IMR-90 (cell line): ENCODE measurements at regions not wholly inside any gene's neighbourhood (a gene's known extent, or its start where the extent isn't known, plus 50 kb on each side); places are given as distances from the start of the nearest gene placed in this dataset.

ENCODE experiments used
- ATAC-seq: fragments of 200-7000 bp; cut with Tn5 transposase; 2 replicates; pipeline ENCODE4 v1.9.1; 2020; ENCODE audit warnings: low read depth, mild to moderate bottlenecking, moderate library complexity
- BruUV-seq: library from RNA; stranded (reverse); fragments of 400-500 nt; replicated peaks from 2 replicates; lab custom pipeline; 2021; lab: Mats Ljungman, UMichigan
- CTCF ChIA-PET: fragments of 300-600 bp; formaldehyde crosslinking; extraction: SDS; loops from one replicate; lab custom pipeline; 2021; ENCODE audit warnings: antibody characterized with exemption; lab: Yijun Ruan, JAX
- POLR2A ChIA-PET: fragments of 300-600 bp; sonication (Branson Sonifier 250); formaldehyde crosslinking; loops from one replicate; lab custom pipeline; 2022; ENCODE audit warnings: antibody characterized with exemption; ENCODE audit not compliant: unreplicated experiment; lab: Charles Lee
- DNase-seq: peaks from one replicate; pipeline ENCODE4 v3.0.0; 2013
- H2AFZ ChIP-seq: replicated peaks from 2 replicates; pipeline ENCODE3; 2013; ENCODE audit warnings: low read length, mild to moderate bottlenecking; ENCODE audit not compliant: poor library complexity
- H2AK5ac ChIP-seq: 2 replicates; pipeline ENCODE4 v1.6.1; 2013; ENCODE audit warnings: low read depth, low read length, inconsistent platforms
- H2AK9ac ChIP-seq: replicated peaks from 2 replicates; pipeline ENCODE3; 2013; ENCODE audit warnings: mild to moderate bottlenecking, low read depth, low read length, moderate library complexity; ENCODE audit not compliant: poor library complexity
- H2BK120ac ChIP-seq: 2 replicates; pipeline ENCODE4 v1.6.1; 2013; ENCODE audit warnings: low read depth, low read length, inconsistent platforms
- H2BK15ac ChIP-seq: 3 replicates; pipeline ENCODE4 v1.6.1; 2013; ENCODE audit warnings: low read depth, low read length, inconsistent platforms
- H2BK20ac ChIP-seq: 2 replicates; pipeline ENCODE4 v1.6.1; 2013; ENCODE audit warnings: low read depth, mild to moderate bottlenecking, inconsistent platforms, low read length, moderate library complexity
- H2BK5ac ChIP-seq: 2 replicates; pipeline ENCODE4 v1.6.1; 2013; ENCODE audit warnings: mild to moderate bottlenecking, low read depth, low read length, inconsistent platforms; ENCODE audit not compliant: poor library complexity, severe bottlenecking
- H3K14ac ChIP-seq: replicated peaks from 2 replicates; pipeline ENCODE4 v1.6.1; 2013; ENCODE audit warnings: low read depth, low read length, inconsistent platforms
- H3K18ac ChIP-seq: 2 replicates; pipeline ENCODE4 v1.6.1; 2013; ENCODE audit warnings: low read depth, low read length, control low read depth
- H3K23ac ChIP-seq: 2 replicates; pipeline ENCODE4 v1.6.1; 2013; ENCODE audit warnings: low read depth, low read length, inconsistent platforms
- H3K27ac ChIP-seq: 2 replicates; pipeline ENCODE4 v1.5.1; 2013; ENCODE audit warnings: mild to moderate bottlenecking, control low read depth, low read length; ENCODE audit not compliant: insufficient read depth
- H3K27me3 ChIP-seq: 2 replicates; pipeline ENCODE4 v1.6.1; 2013; ENCODE audit warnings: low read length; ENCODE audit not compliant: control insufficient read depth, insufficient read depth
- H3K36me3 ChIP-seq: 2 replicates; pipeline ENCODE4 v1.6.1; 2013; ENCODE audit warnings: low read length, mixed read lengths; ENCODE audit not compliant: control insufficient read depth, insufficient read depth
- H3K4ac ChIP-seq: 2 replicates; pipeline ENCODE4 v1.6.1; 2013; ENCODE audit warnings: low read depth, low read length, inconsistent platforms
- H3K4me1 ChIP-seq: 2 replicates; pipeline ENCODE4 v1.6.1; 2013; ENCODE audit warnings: low read length, mixed read lengths; ENCODE audit not compliant: control insufficient read depth, insufficient read depth
- H3K4me2 ChIP-seq: 2 replicates; pipeline ENCODE4 v1.6.1; 2013; ENCODE audit warnings: low read depth, mild to moderate bottlenecking, control low read depth, low read length, moderate library complexity
- H3K4me3 ChIP-seq: 2 replicates; pipeline ENCODE4 v1.5.1; 2013; ENCODE audit warnings: low read depth, mild to moderate bottlenecking, control low read depth, low read length, moderate library complexity; ENCODE audit not compliant: insufficient read depth
- H3K56ac ChIP-seq: 2 replicates; pipeline ENCODE4 v1.6.1; 2013; ENCODE audit warnings: low read length, inconsistent platforms; ENCODE audit not compliant: insufficient read depth; ENCODE audit errors: extremely low read depth
- H3K79me1 ChIP-seq, 2 experiments: 2 replicates each; pipeline ENCODE4 v1.6.1; 2013; ENCODE audit warnings: low read length in 2 of 2, inconsistent platforms in 1 of 2, low read depth in 1 of 2
- H3K9ac ChIP-seq: 2 replicates; pipeline ENCODE4 v1.6.1; 2013; ENCODE audit warnings: low read depth, low read length, control low read depth
- H3K9me1 ChIP-seq: 2 replicates; pipeline ENCODE4 v1.6.1; 2013; ENCODE audit warnings: low read length, inconsistent platforms; ENCODE audit not compliant: insufficient read depth
- H3K9me3 ChIP-seq: 2 replicates; pipeline ENCODE4 v1.6.1; 2013; ENCODE audit warnings: low read length; ENCODE audit not compliant: control insufficient read depth, insufficient read depth
- H4K20me1 ChIP-seq: 2 replicates; pipeline ENCODE4 v1.6.1; 2013; ENCODE audit warnings: low read length, inconsistent platforms; ENCODE audit not compliant: insufficient read depth
- H4K5ac ChIP-seq: 2 replicates; pipeline ENCODE4 v1.6.1; 2013; ENCODE audit warnings: mild to moderate bottlenecking, low read depth, low read length, control low read depth
- H4K8ac ChIP-seq, 2 experiments: 2 replicates each; pipeline ENCODE4 v1.6.1; 2013; ENCODE audit warnings: low read depth in 2 of 2, low read length in 2 of 2, control low read depth in 1 of 2, inconsistent platforms in 1 of 2
- H4K91ac ChIP-seq: 2 replicates; pipeline ENCODE4 v1.6.1; 2013; ENCODE audit warnings: low read depth, low read length, inconsistent platforms; ENCODE audit not compliant: insufficient read depth
- BHLHE40 ChIP-seq: fragments of 150-350 bp; IDR thresholded peaks from 2 replicates; pipeline ENCODE4 v1.6.1; 2016; ENCODE audit warnings: mild to moderate bottlenecking, low read depth, low read length
- CEBPB ChIP-seq: IDR thresholded peaks from 2 replicates; pipeline ENCODE4 v1.6.1; 2012; ENCODE audit warnings: low read depth, low read length, improper control_type of control experiment
- CHD1 ChIP-seq: IDR thresholded peaks from 2 replicates; pipeline ENCODE4 v1.6.1; 2012; ENCODE audit warnings: low read depth, low read length, improper control_type of control experiment
- FOS ChIP-seq: fragments of 150-350 bp; IDR thresholded peaks from 2 replicates; pipeline ENCODE4 v1.6.1; 2016; ENCODE audit warnings: low read depth, low read length
- MAFK ChIP-seq: IDR thresholded peaks from 2 replicates; pipeline ENCODE4 v1.6.1; 2012; ENCODE audit warnings: low read depth, low read length, improper control_type of control experiment
- MAZ ChIP-seq: IDR thresholded peaks from 2 replicates; pipeline ENCODE4 v1.6.1; 2012; ENCODE audit warnings: low read depth, mild to moderate bottlenecking, low read length, improper control_type of control experiment, moderate library complexity, borderline replicate concordance
- MXI1 ChIP-seq: IDR thresholded peaks from 2 replicates; pipeline ENCODE4 v1.6.1; 2012; ENCODE audit warnings: low read depth, mild to moderate bottlenecking, low read length, moderate library complexity, borderline replicate concordance
- NFE2L2 ChIP-seq: fragments of 150-350 bp; IDR thresholded peaks from 2 replicates; pipeline ENCODE4 v1.6.1; 2016; ENCODE audit warnings: low read depth, mild to moderate bottlenecking, low read length
- POLR2A ChIP-seq: IDR thresholded peaks from 2 replicates; pipeline ENCODE4 v1.6.1; 2012; ENCODE audit warnings: mild to moderate bottlenecking, low read depth, low read length
- RAD21 ChIP-seq: IDR thresholded peaks from 2 replicates; pipeline ENCODE4 v1.6.1; 2012; ENCODE audit warnings: low read length, improper control_type of control experiment
- RCOR1 ChIP-seq: IDR thresholded peaks from 2 replicates; pipeline ENCODE4 v1.6.1; 2012; ENCODE audit warnings: mild to moderate bottlenecking, low read length, improper control_type of control experiment; ENCODE audit not compliant: insufficient replicate concordance
- RFX5 ChIP-seq: IDR thresholded peaks from 2 replicates; pipeline ENCODE4 v1.8.0; 2012; ENCODE audit warnings: low read depth, mild to moderate bottlenecking, low read length, moderate library complexity
- SMC3 ChIP-seq: fragments of 150-350 bp; IDR thresholded peaks from 2 replicates; pipeline ENCODE4 v1.6.1; 2016; ENCODE audit warnings: low read depth, mild to moderate bottlenecking, antibody characterized with exemption, low read length, moderate library complexity
- WGBS, 2 experiments: methylation state at CpG; one replicate each; pipeline versions ENCODE4 v1.1.5 to v1.1.7; 2013; ENCODE audit warnings: missing lambda C conversion rate in 2 of 2; ENCODE audit not compliant: insufficient read length in 1 of 2; ENCODE audit errors: extremely low coverage in 2 of 2; 5-methylcytosine and 5-hydroxymethylcytosine counted together
- dilution Hi-C: fragments of 300-500 bp; cut with HindIII; formaldehyde crosslinking; loops from one replicate; pipeline ENCODE4 v1.14.3; 2018; ENCODE audit warnings: low sequenced_read_pairs; ENCODE audit not compliant: unreplicated experiment
- in situ Hi-C: fragments of 300-500 bp; cut with MboI; formaldehyde crosslinking; loops from 3 replicates; pipeline ENCODE4 v1.14.3; 2019; ENCODE audit warnings: low sequenced_read_pairs, inconsistent platforms, mixed read lengths
- intact Hi-C: fragments of 100-400 bp; cut with micrococcal nuclease; formaldehyde crosslinking; loops from 2 replicates; pipeline ENCODE4 v1.10.0; 2022
- TF ChIP-seq, protein P1 (sequence below): conservative IDR thresholded peaks from 2 replicates; pipeline ENCODE4 v1.5.1; 2012; ENCODE audit warnings: mild to moderate bottlenecking, low read depth, low read length, improper control_type of control experiment
- TF ChIP-seq, protein P2 (sequence below): fragments of 150-350 bp; IDR thresholded peaks from 2 replicates; pipeline ENCODE4 v1.6.1; 2017; ENCODE audit warnings: mild to moderate bottlenecking, antibody characterized with exemption, low read length, low read depth
- TF ChIP-seq, protein P3 (sequence below): fragments of 150-350 bp; IDR thresholded peaks from 2 replicates; pipeline ENCODE4 v1.6.1; 2016; ENCODE audit warnings: low read depth, mild to moderate bottlenecking, low read length, moderate library complexity, borderline replicate concordance

DNA sequence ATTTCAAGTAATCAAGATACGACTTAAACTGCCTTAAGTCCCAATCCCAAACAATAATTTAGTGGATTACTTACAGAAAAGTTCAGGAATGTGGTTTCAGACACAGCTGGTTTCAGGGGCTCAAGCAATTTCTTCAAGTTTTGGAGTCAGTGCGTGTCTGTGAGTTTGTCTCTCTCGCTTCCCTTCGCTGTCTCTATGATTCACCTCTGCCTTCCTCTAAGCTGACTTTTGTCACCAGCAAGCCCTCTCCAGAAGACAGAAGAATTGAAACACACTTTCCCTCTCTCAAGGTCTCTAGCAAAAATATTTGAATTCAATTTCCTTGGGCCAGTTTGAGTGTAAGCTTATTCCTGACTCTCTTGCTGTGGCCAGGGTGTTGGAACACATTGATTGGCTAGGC lies 392.4 kb downstream of the EDEM1 start:
- Histone ChIP-seq H3K14ac (no peak overlapping the region), H2BK20ac (no peak overlapping the region), H3K4me3 (no peak overlapping the region), H4K20me1 (no peaks in the 10 kb centered on the region), H2BK120ac (no peak overlapping the region), H3K4me1 (no peaks in the 10 kb centered on the region), H2AK5ac (no peak overlapping the region), H3K4me2 (no peak overlapping the region), H4K91ac (no peak overlapping the region), H2AFZ (no peak overlapping the region), H3K9me3 (peaks cover 19% of the 10 kb centered on the region), H2AK9ac (no peak overlapping the region), H3K9ac (no peak overlapping the region), H3K36me3 (no peaks in the 10 kb centered on the region), H3K18ac (no peak overlapping the region), H3K9me1 (no peaks in the 10 kb centered on the region), H3K23ac (no peak overlapping the region), H3K27ac (no peak overlapping the region), H4K8ac (no peak overlapping the region), H4K5ac (no peak overlapping the region), H3K27me3 (no peaks in the 10 kb centered on the region), H3K79me1 (no peaks in the 10 kb centered on the region), H2BK15ac (no peak overlapping the region), H2BK5ac (no peak overlapping the region), H3K4ac (no peak overlapping the region), H3K56ac (no peak overlapping the region)
- BruUV-seq = no TSS peak
- in situ Hi-C loops (no loop called here), dilution Hi-C loops (no loop called here), intact Hi-C loops (no loop called here)
- CTCF ChIA-PET = no interaction called here
- TF ChIP-seq, protein P1, sequence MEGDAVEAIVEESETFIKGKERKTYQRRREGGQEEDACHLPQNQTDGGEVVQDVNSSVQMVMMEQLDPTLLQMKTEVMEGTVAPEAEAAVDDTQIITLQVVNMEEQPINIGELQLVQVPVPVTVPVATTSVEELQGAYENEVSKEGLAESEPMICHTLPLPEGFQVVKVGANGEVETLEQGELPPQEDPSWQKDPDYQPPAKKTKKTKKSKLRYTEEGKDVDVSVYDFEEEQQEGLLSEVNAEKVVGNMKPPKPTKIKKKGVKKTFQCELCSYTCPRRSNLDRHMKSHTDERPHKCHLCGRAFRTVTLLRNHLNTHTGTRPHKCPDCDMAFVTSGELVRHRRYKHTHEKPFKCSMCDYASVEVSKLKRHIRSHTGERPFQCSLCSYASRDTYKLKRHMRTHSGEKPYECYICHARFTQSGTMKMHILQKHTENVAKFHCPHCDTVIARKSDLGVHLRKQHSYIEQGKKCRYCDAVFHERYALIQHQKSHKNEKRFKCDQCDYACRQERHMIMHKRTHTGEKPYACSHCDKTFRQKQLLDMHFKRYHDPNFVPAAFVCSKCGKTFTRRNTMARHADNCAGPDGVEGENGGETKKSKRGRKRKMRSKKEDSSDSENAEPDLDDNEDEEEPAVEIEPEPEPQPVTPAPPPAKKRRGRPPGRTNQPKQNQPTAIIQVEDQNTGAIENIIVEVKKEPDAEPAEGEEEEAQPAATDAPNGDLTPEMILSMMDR = no peak
- TF ChIP-seq RCOR1 (no peak), SMC3 (no peak), NFE2L2 (no peak), POLR2A (no peak), BHLHE40 (no peak), MXI1 (no peak), RAD21 (no peak), MAFK (no peak), MAZ (no peak), CHD1 (no peak), CEBPB (no peak), RFX5 (no peak), FOS (no peak)
- TF ChIP-seq, protein P2, sequence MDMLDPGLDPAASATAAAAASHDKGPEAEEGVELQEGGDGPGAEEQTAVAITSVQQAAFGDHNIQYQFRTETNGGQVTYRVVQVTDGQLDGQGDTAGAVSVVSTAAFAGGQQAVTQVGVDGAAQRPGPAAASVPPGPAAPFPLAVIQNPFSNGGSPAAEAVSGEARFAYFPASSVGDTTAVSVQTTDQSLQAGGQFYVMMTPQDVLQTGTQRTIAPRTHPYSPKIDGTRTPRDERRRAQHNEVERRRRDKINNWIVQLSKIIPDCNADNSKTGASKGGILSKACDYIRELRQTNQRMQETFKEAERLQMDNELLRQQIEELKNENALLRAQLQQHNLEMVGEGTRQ = no peak
- TF ChIP-seq, protein P3, sequence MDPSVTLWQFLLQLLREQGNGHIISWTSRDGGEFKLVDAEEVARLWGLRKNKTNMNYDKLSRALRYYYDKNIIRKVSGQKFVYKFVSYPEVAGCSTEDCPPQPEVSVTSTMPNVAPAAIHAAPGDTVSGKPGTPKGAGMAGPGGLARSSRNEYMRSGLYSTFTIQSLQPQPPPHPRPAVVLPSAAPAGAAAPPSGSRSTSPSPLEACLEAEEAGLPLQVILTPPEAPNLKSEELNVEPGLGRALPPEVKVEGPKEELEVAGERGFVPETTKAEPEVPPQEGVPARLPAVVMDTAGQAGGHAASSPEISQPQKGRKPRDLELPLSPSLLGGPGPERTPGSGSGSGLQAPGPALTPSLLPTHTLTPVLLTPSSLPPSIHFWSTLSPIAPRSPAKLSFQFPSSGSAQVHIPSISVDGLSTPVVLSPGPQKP = no peak
- DNase-seq = no peak
- POLR2A ChIA-PET = no interaction called here
- 94% methylated on average over 3 of the region's 4 CpGs; no CpG with 5 or more reads in 1 of the 2 experiments for WGBS, 2 experiments
- ATAC-seq = no peak
